Breast epithelium (tissue), 4 donors: ENCODE measurements at regions not wholly inside any gene's neighbourhood (a gene's known extent, or its start where the extent isn't known, plus 50 kb on each side); places are given as distances from the start of the nearest gene placed in this dataset.

Experiments
- DNase-seq, 2 donors: peaks; one replicate each; pipeline ENCODE4 v3.0.0-alpha.2; 2019; ENCODE audit warnings: low spot score in 2 of 2
- H3K27ac ChIP-seq, 2 donors: fragments of 200-600 bp; sonication (generic) in 1 of 2; one replicate each; pipeline ENCODE4 v1.5.1; 2016 to 2019; ENCODE audit warnings: mild to moderate bottlenecking in 1 of 2
- H3K27me3 ChIP-seq, 2 donors: fragments of 200-600 bp; sonication (generic) in 1 of 2; one replicate each; pipeline versions ENCODE4 v1.5.1 to v1.6.0; 2017 to 2019; ENCODE audit warnings: control low read depth in 1 of 2, mild to moderate bottlenecking in 1 of 2
- H3K36me3 ChIP-seq: fragments of 200-600 bp; one replicate; pipeline ENCODE4 v1.5.1; 2019
- H3K4me1 ChIP-seq, 2 donors: fragments of 200-600 bp; sonication (generic); one replicate each; pipeline ENCODE4 v1.5.1; 2016 to 2019; ENCODE audit warnings: control low read depth in 1 of 2
- H3K4me3 ChIP-seq, 3 donors: fragments of 200-600 bp; sonication (generic); 1 replicate in 2 of 3; 2 replicates in 1 of 3; pipeline ENCODE4 v1.5.1; 2016 to 2019; ENCODE audit warnings: mild to moderate bottlenecking in 3 of 3, moderate library complexity in 2 of 3
- H3K9me3 ChIP-seq, 2 donors: fragments of 200-600 bp; sonication (generic) in 1 of 2; one replicate each; pipeline ENCODE4 v1.5.1; 2016 to 2019; ENCODE audit warnings: control low read depth in 1 of 2
- CTCF ChIP-seq, 3 donors: fragments of 450-650 bp; IDR thresholded peaks; one replicate each; pipeline ENCODE4 v1.5.1; 2016 to 2017; ENCODE audit warnings: antibody characterized with exemption in 3 of 3, mild to moderate bottlenecking in 3 of 3, moderate library complexity in 3 of 3
- POLR2A ChIP-seq: fragments of 450-650 bp; IDR thresholded peaks from one replicate; pipeline ENCODE4 v1.6.1; 2016; ENCODE audit warnings: antibody characterized with exemption, mild to moderate bottlenecking, moderate library complexity
- POLR2AphosphoS5 ChIP-seq, 3 donors: sonication (generic); formaldehyde crosslinking; IDR thresholded peaks; one replicate each; pipeline ENCODE4 v1.6.1; 2017; ENCODE audit warnings: antibody characterized with exemption in 3 of 3
- intact Hi-C: fragments of 100-400 bp; cut with DNase I; formaldehyde crosslinking; loops from one replicate; pipeline ENCODE4 v1.15.1; 2023; ENCODE audit warnings: low total_unique reads

- Histone ChIP-seq H3K36me3 (no peaks in the 10 kb centered on the region), H3K4me3 (no peak overlapping the region), H3K27me3 (no peaks in the 10 kb centered on the region), H3K9me3 (no peaks in the 10 kb centered on the region), H3K27ac (no peak overlapping the region), H3K4me1 (no peaks in the 10 kb centered on the region)
- no peak for DNase-seq
- intact Hi-C loops, result loop anchor here (10.0 kb wide), 1 partner anchor 1290 kb away; no protein-coding TSS in a partner anchor
- TF ChIP-seq CTCF (IDR thresholded peaks at IDR 0.05) (no peak), POLR2A (no peak), POLR2AphosphoS5 (IDR thresholded peaks at IDR 0.05) (no peak)
Measured at GRCh38 chr16:10314317-10314716, 71.5 kb upstream of the ATF7IP2 start.

- Histone ChIP-seq H3K4me3 (no peak overlapping the region), H3K27me3 (no peaks in the 10 kb centered on the region), H3K27ac (no peak overlapping the region), H3K4me1 (no peaks in the 10 kb centered on the region), H3K36me3 (no peaks in the 10 kb centered on the region), H3K9me3 (no peaks in the 10 kb centered on the region)
- DNase-seq, result no peak
- intact Hi-C loops, result loop anchor here (10.0 kb wide), 1 partner anchor 1290 kb away; no protein-coding TSS in a partner anchor
- TF ChIP-seq POLR2A, result no peak
- no peak for TF ChIP-seq POLR2AphosphoS5 (IDR thresholded peaks at IDR 0.05)
- no peak for TF ChIP-seq CTCF (IDR thresholded peaks at IDR 0.05)
Measured at GRCh38 chr16:10314811-10315210, 71.0 kb upstream of the ATF7IP2 start.

GRCh38 chr16:10317425-10318001, 68.3 kb upstream of the ATF7IP2 start:
- no peaks in the 10 kb centered on the region for H3K9me3 ChIP-seq
- no peaks in the 10 kb centered on the region for H3K4me1 ChIP-seq
- intact Hi-C loops, result loop anchor here (10.0 kb wide), 1 partner anchor 1293 kb away; no protein-coding TSS in a partner anchor
- no peak for TF ChIP-seq POLR2AphosphoS5 (IDR thresholded peaks at IDR 0.05)
- TF ChIP-seq POLR2A, result no peak
- TF ChIP-seq CTCF (IDR thresholded peaks at IDR 0.05), result no peak
- no peak overlapping the region for H3K27ac ChIP-seq
- no peaks in the 10 kb centered on the region for H3K27me3 ChIP-seq
- H3K36me3 ChIP-seq, result no peaks in the 10 kb centered on the region
- H3K4me3 ChIP-seq, result no peak overlapping the region
- DNase-seq, result no peak

- intact Hi-C loops, result loop anchor here (10.0 kb wide), 1 partner anchor 1294 kb away; no protein-coding TSS in a partner anchor
- H3K9me3 ChIP-seq, result no peaks in the 10 kb centered on the region
Measured at GRCh38 chr16:10318798-10319500, 66.9 kb upstream of the ATF7IP2 start.

More at GRCh38 chr16:10318798-10319500, 66.9 kb upstream of the ATF7IP2 start:
- Histone ChIP-seq H3K27me3 (no peaks in the 10 kb centered on the region), H3K4me3 (no peak overlapping the region), H3K36me3 (no peaks in the 10 kb centered on the region), H3K4me1 (no peaks in the 10 kb centered on the region), H3K27ac (no peak overlapping the region)
- TF ChIP-seq POLR2AphosphoS5 (IDR thresholded peaks at IDR 0.05), result no peak
- TF ChIP-seq CTCF (IDR thresholded peaks at IDR 0.05), result no peak
- no peak for TF ChIP-seq POLR2A
- DNase-seq, result no peak
